Breast epithelium (tissue), 3 donors: ENCODE measurements at regions not wholly inside any gene's neighbourhood (a gene's known extent, or its start where the extent isn't known, plus 50 kb on each side); places are given as distances from the start of the nearest gene placed in this dataset.

Experiments used
- POLR2A ChIP-seq: fragments of 450-650 bp; IDR thresholded peaks from one replicate; pipeline ENCODE4 v1.6.1; 2016; ENCODE audit warnings: antibody characterized with exemption, mild to moderate bottlenecking, moderate library complexity
- POLR2AphosphoS5 ChIP-seq, 3 donors: sonication (generic); formaldehyde crosslinking; IDR thresholded peaks; one replicate each; pipeline ENCODE4 v1.6.1; 2017; ENCODE audit warnings: antibody characterized with exemption in 3 of 3
- TF ChIP-seq, protein P1 (sequence below), 3 donors: fragments of 450-650 bp; IDR thresholded peaks; one replicate each; pipeline ENCODE4 v1.5.1; 2016 to 2017; ENCODE audit warnings: antibody characterized with exemption in 3 of 3, mild to moderate bottlenecking in 3 of 3, moderate library complexity in 3 of 3

DNA sequence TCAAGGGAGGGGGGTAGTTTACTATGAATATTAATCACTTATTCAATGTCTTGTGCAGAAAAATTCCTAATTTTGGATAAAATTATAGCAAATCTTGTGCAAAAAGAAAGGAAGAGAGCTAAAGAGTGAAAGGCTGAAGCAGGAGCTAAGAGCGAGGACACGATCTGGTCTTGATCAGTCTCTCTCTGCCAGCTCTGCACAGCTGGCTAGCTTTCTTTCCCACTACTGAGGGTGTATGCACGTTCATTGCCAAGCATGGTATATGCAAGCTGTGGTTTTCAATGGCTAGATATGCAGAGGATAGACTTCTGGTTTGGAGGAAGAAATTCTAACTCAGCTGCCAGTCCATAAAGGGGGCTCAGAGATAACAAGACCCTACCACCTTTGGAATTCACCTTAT lies 297.3 kb downstream of the CYRIA start:
- TF ChIP-seq, protein P1, sequence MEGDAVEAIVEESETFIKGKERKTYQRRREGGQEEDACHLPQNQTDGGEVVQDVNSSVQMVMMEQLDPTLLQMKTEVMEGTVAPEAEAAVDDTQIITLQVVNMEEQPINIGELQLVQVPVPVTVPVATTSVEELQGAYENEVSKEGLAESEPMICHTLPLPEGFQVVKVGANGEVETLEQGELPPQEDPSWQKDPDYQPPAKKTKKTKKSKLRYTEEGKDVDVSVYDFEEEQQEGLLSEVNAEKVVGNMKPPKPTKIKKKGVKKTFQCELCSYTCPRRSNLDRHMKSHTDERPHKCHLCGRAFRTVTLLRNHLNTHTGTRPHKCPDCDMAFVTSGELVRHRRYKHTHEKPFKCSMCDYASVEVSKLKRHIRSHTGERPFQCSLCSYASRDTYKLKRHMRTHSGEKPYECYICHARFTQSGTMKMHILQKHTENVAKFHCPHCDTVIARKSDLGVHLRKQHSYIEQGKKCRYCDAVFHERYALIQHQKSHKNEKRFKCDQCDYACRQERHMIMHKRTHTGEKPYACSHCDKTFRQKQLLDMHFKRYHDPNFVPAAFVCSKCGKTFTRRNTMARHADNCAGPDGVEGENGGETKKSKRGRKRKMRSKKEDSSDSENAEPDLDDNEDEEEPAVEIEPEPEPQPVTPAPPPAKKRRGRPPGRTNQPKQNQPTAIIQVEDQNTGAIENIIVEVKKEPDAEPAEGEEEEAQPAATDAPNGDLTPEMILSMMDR (IDR thresholded peaks at IDR 0.05): no peak
- TF ChIP-seq POLR2A: no peak
- no peak for TF ChIP-seq POLR2AphosphoS5 (IDR thresholded peaks at IDR 0.05)
